GM13976 (cell line): ENCODE measurements at regions not wholly inside any gene's neighbourhood (a gene's known extent, or its start where the extent isn't known, plus 50 kb on each side); places are given as distances from the start of the nearest gene placed in this dataset.
"Not testable (repeated sequence)": the region's sequence is repeated elsewhere in the genome, so short reads cannot be mapped to it uniquely, and the experiment has no call there.

Experiments
- DNase-seq: peaks from one replicate; pipeline ENCODE4 v3.0.0; 2012; ENCODE audit warnings: low spot score
- CTCF ChIP-seq: IDR thresholded peaks from 2 replicates; pipeline ENCODE4 v1.5.1; 2012; ENCODE audit warnings: borderline replicate concordance, mild to moderate bottlenecking; ENCODE audit not compliant: insufficient read depth; ENCODE audit errors: extremely low read depth, missing control alignments, control extremely low read depth
- in situ Hi-C: fragments of 300-500 bp; cut with MboI; formaldehyde crosslinking; loops from one replicate; pipeline ENCODE4 v1.12.0; 2022; ENCODE audit warnings: low sequenced_read_pairs, mixed read lengths, inconsistent platforms; ENCODE audit not compliant: unreplicated experiment

DNA sequence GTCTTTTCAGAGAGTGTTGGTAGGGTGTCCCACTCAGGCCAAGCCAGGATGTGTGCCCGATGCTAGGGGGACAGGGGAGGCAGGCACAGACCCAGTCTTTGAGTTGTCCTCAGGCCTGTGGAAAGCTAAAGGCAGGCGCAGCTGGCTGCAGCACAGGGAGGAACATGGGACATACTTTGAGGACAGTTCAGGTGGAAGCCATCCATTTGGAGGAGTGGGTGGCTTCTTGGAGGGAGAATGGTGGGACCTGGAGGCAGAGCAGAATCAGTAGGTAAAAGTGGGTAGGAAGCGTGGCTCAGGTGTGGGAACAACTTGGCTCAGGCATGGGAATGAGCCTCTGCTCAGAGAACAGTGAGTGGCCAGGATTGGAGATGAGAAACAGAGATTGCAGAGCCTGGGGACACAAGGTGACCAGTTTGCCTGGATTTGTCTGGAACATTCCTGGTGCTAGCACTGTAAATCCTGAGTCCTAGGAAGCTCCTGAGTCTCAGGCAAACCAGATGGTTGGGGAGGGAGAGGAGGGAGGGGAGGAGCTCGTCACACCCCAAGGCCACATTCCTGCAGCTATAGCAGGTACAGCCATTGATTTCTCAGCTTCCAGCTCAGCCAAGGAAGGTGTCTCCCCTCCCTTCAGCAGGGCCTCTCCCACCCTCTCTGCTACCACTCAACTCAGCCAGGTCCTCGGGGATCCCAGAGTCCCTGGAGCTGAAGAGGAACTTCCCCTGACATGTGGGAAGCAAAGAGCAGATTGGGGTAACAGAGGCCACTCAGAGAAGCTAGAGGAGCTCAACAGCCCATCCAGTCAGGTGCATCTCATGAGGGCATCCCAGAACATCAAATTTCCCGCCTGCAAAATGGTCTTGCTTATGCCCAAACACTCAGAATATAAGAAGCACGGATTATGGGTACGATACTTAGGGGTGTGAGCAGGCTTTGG is 65.2 kb upstream of the TINAGL1 start:
- no peak for TF ChIP-seq CTCF
- DNase-seq: no peak
- in situ Hi-C loops: no loop called here

DNA sequence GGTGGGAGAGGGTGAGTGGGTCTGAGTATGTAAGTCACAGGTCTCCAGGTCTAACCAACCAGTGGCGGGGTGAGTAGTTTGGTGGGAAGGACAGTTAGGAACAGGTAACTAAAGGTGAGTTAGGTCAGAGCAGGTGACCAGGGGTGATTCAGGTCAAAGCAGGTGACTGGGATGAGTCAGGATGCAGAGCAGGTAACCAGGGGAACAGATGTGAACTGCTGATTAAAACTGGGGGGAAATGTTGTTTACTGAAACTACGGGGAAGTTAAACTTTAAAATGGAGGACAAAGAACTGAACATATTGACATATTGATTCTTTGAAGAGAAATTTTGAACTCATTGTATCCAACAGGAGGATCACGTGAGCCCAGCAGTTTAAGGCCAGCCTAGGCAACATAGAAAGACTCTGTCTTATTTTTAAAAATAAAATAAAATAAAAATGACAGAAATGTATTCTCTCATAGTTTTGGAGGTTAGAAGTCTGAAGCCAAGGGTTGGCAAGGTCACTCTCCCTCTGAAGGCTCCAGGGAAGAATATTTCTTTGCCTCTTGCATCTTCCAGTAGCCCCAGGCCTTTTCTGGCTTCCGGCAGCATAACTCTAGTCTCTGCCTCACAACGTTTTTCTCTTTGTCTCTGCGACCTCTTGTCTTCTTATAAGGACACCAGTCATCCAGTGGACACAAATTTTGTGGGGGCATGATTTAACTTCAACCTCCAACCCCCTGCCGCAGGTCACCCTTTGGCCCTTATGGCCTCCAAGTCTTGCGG is 64.3 kb upstream of the TINAGL1 start:
- in situ Hi-C loops: no loop called here
- no peak for TF ChIP-seq CTCF
- no peak for DNase-seq

DNA sequence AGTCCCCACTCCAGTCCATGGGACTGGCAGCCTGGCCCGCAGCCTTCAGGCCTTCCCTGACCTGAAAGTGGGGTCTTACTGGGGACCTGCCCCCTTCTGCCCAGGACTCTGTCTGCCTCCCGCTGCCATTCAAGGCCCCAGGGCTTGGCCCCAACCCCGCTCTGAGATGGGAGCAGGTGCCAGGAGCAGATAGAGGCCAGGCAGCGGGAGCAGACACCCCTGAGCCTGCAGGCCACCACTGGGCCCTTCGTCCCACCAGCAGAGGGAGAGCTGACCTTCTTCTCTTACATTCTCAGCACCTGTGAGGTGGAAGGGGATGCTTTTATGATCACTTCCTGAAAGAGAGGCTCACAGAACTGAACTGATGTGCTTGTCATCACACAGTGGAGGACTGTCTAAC is 62.2 kb upstream of the TINAGL1 start:
- no peak for DNase-seq
- no peak for TF ChIP-seq CTCF
- in situ Hi-C loops: no loop called here

GRCh38 chr1:31515056-31515775 is 61.1 kb upstream of the TINAGL1 start:
- TF ChIP-seq CTCF: no peak
- no peak for DNase-seq
- in situ Hi-C loops: no loop called here

GRCh38 chr1:31515936-31516335 is 60.4 kb upstream of the TINAGL1 start:
- no peak for TF ChIP-seq CTCF
- DNase-seq: no peak
- in situ Hi-C loops: no loop called here

GRCh38 chr1:31517301-31517700 is 59.0 kb upstream of the TINAGL1 start:
- no peak for DNase-seq
- in situ Hi-C loops: no loop called here
- TF ChIP-seq CTCF: no peak

GRCh38 chr1:31517986-31518385 is 58.3 kb upstream of the TINAGL1 start:
- DNase-seq, in situ Hi-C loops: not testable (repeated sequence)
